IPS-NIHi11 (cell line): ENCODE measurements at regions not wholly inside any gene's neighbourhood (a gene's known extent, or its start where the extent isn't known, plus 50 kb on each side); places are given as distances from the start of the nearest gene placed in this dataset.
"Not testable (repeated sequence)": the region's sequence is repeated elsewhere in the genome, so short reads cannot be mapped to it uniquely, and the experiment has no call there.

ENCODE experiments used
- DNase-seq: peaks from one replicate; pipeline ENCODE4 v3.0.0; 2012; ENCODE audit warnings: mixed read lengths, low spot score

DNA sequence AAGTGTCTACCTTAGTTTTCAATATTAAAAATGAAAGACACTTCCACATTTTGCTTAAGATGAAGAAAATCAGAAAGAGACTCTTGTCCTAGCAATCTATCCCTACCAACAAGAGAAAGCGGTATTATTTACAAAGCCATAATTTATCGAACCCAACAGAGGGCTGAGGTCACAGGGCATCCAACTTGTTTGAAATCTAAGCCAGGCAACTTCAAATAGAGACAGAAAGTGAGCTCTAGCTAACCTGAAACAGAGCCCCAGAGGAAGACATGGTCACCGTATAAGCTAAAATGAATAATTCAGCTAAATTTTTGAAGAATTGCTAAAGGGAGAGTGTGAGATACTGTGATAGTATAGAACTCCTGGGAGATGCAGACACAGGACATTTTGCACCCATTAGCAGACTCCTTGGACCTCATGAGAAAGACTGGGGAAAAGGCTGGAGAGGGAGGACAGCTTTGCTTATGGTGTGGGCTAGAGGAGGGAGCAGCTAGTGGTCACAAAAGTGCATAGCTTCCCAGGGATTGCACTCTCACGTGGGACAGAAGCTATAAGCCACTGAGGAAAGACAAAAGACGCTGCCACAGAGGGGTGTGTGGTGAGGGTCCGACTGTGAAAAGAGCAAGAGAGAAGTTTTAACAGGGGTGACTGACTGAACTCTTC, 624.2 kb upstream of the GRIN3A start:
- peak; percentile 4 for DNase-seq

DNA sequence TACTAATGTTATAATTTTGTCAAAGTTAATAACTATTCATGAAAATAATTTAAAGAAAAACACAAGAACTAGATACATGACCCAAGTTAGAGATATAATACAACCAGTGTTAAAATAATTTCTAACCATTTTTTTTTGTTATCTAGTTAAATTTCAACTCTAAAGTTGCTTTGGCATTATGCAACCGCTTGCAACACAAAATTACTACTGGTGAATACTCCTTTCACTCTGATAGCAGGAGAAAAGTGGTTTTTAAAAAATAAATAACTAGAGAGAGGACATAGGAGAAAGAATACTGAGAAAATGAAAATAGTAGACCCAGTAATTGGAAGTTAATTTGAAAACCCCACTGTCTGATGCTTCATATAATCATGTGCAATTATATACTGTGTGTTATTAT, 622.4 kb upstream of the GRIN3A start:
- no peak for DNase-seq

DNA sequence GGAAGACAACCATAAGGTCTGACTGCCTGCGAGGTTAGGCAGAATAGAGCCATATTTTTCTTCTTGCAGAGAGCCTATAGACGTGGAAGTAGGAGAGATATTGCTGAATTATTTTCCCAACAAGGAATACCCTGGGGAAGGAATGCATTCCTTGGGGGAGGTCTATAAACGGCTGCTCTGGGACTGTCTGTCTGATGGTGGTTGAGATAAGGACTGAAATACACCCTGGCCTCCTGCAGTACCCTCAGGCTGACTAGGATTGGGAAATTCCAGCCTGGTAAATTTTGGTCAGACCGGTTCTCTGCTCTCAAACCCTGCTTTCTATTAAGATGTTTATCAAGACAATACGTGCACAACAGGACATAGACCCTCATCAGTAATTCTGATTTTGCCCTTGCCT, 617.5 kb upstream of the GRIN3A start:
- no peak for DNase-seq

DNA sequence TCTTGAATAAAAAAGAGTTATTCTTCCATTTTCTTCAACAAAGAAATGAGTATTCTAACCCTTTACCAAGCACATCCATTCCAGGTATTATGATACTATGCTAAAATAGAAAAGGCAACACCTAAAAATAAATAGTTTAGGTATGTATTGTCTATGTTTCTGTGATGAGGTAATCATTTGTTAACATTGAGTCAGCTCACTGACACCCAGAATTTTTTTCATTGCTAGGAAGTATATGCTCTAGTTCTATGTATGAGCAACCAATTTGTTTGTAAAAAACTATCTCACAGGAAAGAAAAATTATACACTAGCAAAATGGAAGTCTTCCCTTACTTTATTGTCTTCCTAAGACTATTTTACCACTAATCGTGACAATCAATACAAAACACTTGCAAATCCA, 615.6 kb upstream of the GRIN3A start:
- no peak for DNase-seq

DNA sequence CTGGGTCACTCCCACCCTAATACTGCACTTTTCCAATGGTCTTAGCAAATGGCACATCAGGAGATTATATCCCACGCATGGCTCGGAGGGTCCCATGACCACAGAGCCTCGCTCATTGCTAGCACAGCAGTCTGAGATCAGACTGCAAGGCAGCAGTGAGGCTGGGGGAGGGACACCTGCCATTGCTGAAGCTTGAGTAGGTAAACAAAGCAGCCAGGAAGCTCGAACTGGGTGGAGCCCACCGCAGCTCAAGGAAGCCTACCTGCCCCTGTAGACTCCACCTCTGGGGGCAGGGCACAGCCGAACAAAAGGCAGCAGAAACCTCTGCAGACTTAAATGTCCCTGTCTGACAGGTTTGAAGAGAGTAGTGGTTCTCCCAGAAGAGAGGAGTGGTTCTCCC, 599.0 kb upstream of the GRIN3A start:
- not testable (repeated sequence) for DNase-seq

DNA sequence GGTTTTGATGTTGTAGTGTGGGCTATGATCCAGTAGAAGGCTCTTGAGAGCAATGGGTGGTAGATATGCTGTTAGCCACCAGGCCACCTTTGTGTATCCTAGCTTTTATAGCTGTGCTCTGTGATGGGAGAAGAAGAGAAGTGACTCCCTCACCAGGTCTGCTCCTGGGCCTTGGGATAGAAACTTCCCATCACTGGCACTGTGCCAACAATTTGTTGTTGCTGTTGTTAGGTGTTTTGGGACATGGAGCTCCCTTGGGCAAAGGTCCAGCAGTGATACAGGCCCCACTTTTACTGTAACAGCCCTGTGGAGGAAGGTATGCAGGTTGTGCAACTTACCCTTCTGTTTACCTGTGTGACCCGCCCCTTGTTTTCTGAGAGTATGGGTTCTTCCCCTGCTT, 570.9 kb upstream of the GRIN3A start:
- peak; percentile 7 for DNase-seq

DNA sequence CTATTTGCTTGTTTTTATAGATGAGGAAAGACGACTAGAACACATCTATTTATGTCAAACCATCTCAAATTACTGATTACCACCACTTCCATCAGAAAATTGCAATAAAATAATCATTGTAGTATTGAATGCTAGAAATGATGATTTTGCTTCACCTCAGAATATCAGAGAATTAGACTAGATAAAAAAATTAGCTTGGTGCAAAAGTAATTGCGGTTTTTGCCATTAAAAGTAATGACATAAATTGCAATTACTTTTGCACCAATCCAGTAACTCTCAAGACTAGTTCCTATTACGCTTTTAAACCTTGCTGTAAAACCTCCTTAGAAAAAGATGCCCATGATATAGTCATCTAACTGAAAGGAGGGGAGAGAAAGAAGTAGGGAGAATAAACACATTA, 556.7 kb upstream of the GRIN3A start:
- DNase-seq: no peak

DNA sequence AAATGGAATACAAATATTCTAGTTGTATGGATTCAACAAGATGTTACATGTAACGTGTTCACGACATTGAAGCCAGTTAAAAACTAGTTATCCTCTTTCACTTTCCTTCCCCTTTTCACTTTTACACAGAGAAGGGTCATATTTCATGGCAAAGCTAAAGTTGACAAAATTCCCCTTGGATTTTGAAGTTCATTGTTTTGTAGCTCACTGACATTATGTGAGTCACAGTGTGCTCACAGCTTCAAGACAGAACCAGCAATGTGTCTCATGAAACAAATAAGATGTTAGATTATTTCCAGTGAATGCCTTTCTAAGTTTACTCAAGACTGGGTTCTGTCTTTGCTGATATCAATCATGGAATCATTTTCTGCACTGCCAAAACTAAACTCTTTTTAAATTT, 535.5 kb upstream of the GRIN3A start:
- DNase-seq: no peak

DNA sequence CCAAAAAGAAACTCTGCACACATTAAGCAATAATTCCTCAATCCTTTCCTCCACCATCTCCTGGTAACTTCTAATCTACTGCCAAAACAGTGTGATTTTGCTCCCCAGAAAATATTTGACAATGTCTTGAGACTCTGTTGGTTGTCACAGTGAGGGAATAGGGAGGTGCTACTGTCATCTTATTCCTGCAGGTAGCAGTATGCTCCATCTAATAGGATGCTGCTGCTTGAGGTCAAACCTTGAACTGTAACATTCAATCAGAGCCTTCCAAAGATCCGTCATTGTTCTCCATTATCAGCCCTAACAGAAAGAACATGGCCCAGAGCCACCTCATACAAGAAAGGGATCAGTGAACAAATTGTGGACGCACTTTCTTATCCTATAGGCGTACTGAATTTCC, 514.7 kb upstream of the GRIN3A start:
- no peak for DNase-seq

DNA sequence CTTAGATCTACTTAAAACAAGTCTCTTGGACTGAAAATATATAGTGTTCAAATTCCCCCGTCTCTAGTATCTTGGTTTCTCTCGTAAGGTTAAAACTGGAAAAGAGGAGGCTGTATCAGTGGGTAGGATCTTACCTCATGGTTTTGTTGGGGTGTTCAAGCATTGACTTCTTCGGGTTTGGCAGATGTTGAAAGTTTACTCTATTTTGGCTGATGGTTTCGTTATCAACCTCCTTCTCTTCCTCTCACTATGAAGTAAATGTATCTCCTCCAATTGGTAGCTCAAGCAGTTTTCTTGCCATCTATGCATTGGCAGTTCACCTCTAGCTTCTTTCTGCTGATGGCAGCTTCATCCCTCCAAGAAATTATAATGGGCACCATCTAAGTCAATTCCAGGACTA, 506.5 kb upstream of the GRIN3A start:
- DNase-seq: no peak

DNA sequence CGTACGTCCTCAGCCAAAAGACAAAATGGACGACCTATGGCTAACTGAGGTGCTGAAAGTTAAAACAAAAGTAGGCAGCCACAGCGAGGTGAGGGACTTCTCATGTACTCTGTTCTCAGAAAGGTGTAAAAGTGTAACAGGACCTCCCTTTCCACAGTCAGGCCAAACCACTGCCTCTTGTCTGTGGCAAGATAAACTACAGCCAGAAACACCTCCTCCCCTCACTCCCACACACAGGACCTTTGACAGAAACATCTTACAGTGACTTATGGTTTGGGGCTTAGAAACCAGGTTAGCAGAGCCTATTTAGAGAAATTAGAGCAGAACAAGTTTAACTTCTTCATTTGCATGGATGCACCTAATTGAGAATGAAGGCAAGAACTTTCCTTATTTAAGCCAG, 499.1 kb upstream of the GRIN3A start:
- DNase-seq: no peak

DNA sequence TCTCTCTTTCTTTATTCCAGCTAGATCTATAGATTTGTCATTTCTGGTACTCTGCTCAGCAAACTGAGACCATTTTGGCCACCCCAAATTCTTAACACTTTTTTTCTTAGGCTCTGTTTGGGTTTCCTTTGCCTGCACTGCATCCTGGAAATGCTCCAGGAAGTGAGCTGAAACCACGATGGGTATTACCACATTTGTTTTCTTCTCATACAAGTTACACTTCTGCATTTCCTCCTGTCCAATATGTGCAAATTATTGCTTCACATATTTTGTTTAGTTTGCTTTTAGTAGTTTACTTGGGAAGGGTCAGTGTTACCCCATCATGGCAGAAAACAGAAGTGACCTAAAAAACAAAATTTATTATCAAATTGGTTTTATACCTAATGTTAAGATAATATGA, 498.6 kb upstream of the GRIN3A start:
- DNase-seq: no peak

DNA sequence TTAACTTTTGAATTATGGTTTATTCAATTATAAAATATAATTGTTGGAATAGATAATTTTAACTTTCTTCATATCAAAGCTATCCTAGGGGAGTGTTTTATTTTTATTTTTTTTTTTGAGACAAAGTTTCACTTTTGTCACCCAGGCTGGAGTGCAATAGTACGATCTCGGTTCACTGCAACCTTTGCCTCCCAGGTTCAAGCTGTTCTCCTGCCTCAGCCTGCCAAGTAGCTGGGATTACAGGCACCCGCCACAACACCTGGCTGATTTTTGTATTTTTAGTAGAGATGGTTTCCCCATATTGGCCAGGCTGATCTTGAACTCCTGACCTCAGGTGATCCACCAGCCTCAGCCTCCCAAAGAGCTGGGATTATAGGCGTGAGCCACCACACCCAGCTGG, 489.0 kb upstream of the GRIN3A start:
- DNase-seq: not testable (repeated sequence)

DNA sequence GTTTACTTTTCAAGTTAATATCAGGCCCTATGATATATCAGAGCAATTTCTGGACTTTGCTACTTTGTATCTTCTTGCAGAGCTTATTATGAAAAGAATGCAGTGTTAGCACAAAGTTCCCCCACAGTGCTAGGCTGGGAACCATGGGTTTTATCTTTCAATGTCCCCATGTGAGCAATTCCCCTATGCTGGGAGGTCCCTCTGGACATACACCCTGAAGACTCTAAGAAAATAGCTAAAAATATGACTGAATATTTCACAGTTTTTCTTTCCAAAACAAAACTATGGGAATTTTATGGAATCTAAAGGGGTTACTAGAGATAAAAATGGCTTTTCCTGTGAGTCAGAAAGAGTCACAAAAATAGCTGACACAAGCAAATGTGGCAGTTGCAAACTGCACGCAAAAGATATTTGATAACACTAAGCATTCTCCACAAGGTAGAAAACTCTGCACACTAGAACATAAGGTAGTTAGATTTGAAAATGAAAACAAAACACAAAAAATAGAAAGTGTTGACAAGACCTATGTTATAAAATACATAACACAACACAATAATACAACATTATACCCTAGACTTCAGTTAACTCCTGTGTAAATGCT, 487.5 kb upstream of the GRIN3A start:
- DNase-seq: no peak

DNA sequence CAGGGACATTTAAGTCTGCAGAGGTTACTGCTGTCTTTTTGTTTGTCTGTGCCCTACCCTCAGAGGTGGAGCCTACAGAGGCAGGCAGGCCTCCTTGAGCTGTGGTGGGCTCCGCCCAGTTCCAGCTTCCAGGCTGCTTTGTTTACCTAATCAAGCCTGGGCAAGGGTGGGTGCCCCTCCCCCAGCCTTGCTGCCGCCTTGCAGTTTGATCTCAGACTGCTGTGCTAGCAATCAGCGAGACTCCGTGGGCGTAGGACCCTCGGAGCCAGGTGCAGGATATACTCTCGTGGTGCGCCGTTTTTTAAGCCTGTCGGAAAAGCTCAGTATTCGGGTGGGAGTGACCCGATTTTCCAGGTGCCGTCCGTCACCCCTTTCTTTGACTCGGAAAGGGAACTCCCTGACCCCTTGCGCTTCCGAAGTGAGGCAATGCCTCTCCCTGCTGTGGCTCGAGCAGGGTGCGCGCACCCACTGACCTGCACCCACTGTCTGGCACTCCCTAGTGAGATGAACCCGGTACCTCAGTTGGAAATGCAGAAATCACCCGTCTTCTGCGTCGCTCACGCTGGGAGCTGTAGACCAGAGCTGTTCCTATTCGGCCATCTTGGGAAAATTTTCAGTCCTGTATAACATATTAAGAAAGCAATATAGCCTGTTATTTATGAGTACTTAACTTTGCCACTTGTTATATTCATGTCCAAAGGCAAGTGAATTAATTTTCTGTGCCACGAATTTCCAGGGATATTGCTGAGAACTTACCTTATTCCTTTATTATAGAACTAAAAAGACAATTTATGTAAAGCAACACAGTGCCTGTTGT, 485.1 kb upstream of the GRIN3A start:
- DNase-seq: not testable (repeated sequence)

DNA sequence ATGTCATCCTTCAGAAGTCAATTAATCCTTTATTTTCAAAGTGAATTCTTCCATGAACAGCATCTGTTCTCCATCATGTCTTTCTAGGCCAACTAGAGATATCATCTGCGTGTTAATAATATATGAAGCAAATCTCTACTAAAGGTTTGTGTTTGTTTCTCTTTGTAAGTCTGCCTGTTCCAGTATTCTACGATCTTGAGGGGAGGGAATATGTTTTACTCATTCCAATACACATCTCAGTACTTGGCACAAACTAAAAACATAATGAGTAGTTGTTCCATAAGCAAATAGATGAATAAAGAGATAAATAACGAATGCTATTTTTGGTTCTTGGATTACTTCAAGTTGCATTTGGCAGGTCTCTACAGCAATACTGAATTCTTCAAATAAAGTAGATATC, 470.7 kb upstream of the GRIN3A start:
- DNase-seq: no peak

DNA sequence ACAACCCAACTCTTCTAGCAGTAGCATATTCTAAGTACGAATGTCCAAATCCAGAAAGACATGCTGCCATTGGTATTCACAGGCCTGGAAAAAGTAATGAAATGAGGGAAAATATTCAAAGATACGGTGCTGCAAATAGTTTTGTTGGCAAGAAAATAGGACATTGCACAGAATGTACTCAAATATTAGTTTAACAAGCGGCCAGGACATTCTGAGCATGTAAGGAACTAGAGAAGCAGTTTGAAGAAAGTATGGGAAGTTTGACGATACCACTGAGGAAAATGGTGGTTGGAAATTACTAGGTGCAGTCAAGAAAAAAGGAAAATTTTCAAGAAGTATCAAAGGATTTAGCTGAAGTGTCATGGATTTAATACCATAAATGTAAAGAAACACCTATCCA, 468.0 kb upstream of the GRIN3A start:
- DNase-seq: no peak

DNA sequence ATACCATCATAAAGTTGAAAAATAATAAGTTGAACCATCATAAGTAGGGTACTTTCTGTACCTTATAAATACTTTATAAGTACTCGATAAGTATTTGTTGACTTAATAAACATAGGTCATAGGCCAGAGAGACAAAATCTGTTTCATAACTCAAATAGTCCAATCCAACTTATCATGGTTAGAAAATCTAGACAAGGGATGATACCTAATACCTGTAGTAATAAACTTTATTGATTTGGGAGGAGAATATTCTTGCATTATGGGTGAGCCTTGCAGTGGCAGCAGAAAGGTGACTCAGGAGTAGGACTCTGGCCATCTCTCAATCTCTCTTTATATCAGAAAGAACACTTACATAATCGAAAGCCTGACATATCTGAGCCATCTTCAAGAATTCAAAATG, 466.8 kb upstream of the GRIN3A start:
- no peak for DNase-seq

DNA sequence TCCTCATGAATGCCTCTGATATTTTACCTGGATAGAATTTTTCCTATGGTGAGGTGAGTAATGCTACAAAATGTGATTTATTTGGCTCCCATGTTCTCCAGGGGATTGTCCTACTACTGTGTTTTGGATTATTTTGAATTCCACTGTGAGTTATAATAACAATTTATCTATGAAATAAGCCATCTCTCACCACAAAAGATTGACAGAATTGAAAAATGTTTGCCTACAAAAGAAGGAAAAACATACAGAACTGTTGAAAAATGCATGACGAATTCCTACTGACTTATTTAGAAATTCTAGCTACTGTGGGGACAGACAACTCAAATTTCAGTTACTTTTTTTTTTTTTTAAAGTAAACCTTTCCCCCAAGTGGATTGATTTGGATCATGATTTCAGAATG, 463.7 kb upstream of the GRIN3A start:
- no peak for DNase-seq

DNA sequence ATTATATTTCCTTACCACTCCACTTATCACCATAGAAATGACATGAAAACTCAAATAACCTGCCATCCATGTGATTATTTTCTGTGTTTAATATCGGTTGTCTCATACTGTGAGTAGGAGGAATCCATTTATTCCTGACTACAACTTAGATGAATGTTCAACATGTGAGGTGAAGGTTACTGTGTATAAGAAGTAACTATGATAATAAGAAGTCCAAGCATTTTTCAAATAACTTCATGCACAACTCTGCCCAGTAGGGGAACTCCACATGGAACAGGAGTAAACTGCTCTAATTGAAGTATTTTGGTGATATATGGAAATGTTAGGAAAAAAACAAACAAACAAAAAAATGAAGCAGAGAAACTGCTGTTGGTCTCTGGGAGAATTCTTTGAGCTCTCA, 447.5 kb upstream of the GRIN3A start:
- DNase-seq: no peak

DNA sequence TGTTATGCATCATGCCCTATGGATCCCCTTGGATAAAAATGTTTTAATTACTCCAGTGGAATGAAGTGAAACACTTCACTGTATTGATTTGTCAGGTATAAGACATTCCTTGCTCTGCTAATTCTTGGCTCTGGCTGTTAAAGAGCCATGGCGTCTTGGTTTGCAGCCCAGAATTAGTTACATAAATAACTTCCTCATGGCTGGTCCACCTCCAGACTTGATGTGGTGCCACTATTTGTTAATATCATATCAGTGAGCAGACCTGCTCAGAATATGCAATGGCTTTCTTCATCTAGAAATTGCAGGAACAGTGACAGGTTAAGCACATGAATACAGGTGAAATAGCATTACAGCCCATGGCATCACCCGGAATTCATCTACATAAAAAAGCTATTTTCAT, 446.9 kb upstream of the GRIN3A start:
- DNase-seq: no peak

DNA sequence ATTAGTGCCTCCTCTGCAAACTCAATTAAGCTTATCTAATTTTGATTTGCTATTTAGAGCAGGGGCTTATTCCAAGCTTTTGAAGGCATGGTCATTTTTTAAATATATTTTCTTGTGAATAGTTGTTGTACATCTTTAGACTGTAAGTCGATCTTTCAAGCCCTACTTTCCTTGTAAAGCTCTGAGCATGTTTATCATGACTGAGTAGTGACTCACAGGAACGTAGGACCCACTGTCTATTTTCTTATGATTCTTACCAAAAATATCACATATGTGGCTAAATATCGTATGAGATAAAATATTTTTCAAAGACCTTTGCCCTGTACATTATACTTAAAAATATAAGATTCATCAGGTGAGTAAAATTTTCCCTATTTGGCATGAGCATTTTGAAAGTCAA, 440.4 kb upstream of the GRIN3A start:
- DNase-seq: no peak

DNA sequence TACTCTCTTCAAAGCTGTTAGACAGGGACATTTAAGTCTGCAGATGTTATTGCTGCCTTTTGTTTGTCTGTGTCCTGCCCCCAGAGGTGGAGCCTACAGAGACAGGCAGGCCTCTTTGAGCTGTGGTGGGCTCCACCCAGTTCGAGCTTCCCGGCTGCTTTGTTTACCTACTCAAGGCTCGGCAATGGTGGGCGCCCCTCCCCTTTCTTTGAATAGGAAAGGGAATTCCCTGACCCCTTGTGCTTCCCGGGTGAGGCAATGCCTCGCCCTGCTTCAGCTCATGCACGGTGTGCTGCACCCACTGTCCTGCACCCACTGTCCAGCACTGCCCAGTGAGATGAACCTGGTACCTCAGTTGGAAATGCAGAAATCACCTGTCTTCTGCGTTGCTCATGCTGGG, 435.8 kb upstream of the GRIN3A start:
- not testable (repeated sequence) for DNase-seq

DNA sequence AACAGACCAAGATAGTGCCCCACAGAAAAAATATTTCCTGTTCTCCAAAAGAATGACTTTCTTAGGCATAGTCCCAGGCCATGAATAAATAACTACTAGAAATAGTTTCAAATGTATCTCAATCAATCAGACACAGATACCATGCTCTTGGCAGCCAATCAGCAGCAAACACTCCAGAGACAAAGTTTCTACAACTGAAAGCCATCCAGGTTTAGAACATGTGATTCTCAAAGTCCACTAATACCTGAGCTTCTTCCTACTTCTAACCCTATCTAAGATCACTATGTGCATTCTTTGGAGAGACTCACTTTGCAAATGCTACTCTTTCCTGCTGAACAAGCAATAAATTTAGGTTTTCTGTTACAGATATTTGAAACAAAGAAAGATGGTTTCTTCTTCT, 425.8 kb upstream of the GRIN3A start:
- DNase-seq: no peak
